GM23248 (cell line): ENCODE measurements at regions not wholly inside any gene's neighbourhood (a gene's known extent, or its start where the extent isn't known, plus 50 kb on each side); places are given as distances from the start of the nearest gene placed in this dataset.

Experiments used
- DNase-seq: peaks from one replicate; pipeline ENCODE4 v3.0.0-alpha.2; 2015
- H2AFZ ChIP-seq: fragments of 200-600 bp; sonication (generic); 2 replicates; pipeline ENCODE4 v1.6.1; 2016; ENCODE audit warnings: antibody characterized with exemption
- H3F3A ChIP-seq: fragments of 200-600 bp; sonication (generic); 2 replicates; pipeline ENCODE4 v1.6.1; 2016; ENCODE audit warnings: mild to moderate bottlenecking, antibody characterized with exemption, mixed run types; ENCODE audit not compliant: insufficient read depth
- H3K27ac ChIP-seq: fragments of 200-600 bp; sonication (generic); 2 replicates; pipeline ENCODE4 v1.5.1; 2016; ENCODE audit warnings: mild to moderate bottlenecking
- H3K27me3 ChIP-seq: fragments of 200-600 bp; sonication (generic); replicated peaks from 2 replicates; pipeline ENCODE4 v1.6.1; 2016; ENCODE audit warnings: mild to moderate bottlenecking; ENCODE audit not compliant: insufficient read depth
- H3K36me3 ChIP-seq: fragments of 200-600 bp; sonication (generic); 2 replicates; pipeline ENCODE4 v1.6.1; 2016; ENCODE audit warnings: low read depth, mild to moderate bottlenecking
- H3K4me1 ChIP-seq: fragments of 200-600 bp; sonication (generic); 2 replicates; pipeline ENCODE4 v1.6.1; 2016; ENCODE audit warnings: mild to moderate bottlenecking; ENCODE audit not compliant: insufficient read depth
- H3K4me2 ChIP-seq: fragments of 200-600 bp; sonication (generic); one replicate; pipeline ENCODE4 v1.6.1; 2016; ENCODE audit warnings: mild to moderate bottlenecking; ENCODE audit not compliant: unreplicated experiment
- H3K4me3 ChIP-seq: fragments of 200-600 bp; sonication (generic); 2 replicates; pipeline ENCODE4 v1.5.1; 2016; ENCODE audit warnings: mild to moderate bottlenecking
- H3K79me2 ChIP-seq: fragments of 200-600 bp; sonication (generic); 2 replicates; pipeline ENCODE4 v1.6.1; 2016; ENCODE audit warnings: mild to moderate bottlenecking; ENCODE audit not compliant: insufficient read depth
- H3K9ac ChIP-seq: fragments of 200-600 bp; sonication (generic); 2 replicates; pipeline ENCODE4 v1.6.1; 2016; ENCODE audit warnings: mild to moderate bottlenecking
- H3K9me2 ChIP-seq: fragments of 200-600 bp; sonication (generic); 2 replicates; pipeline ENCODE4 v1.6.1; 2016; ENCODE audit warnings: mixed run types, mild to moderate bottlenecking, moderate library complexity; ENCODE audit not compliant: insufficient read depth
- H3K9me3 ChIP-seq: fragments of 200-600 bp; sonication (generic); one replicate; pipeline ENCODE4 v1.6.1; 2017; ENCODE audit warnings: low read depth
- H4K20me1 ChIP-seq: fragments of 200-600 bp; sonication (generic); 2 replicates; pipeline ENCODE4 v1.6.0; 2016; ENCODE audit not compliant: insufficient read depth
- EZH2 ChIP-seq: fragments of 200-600 bp; sonication (generic); IDR thresholded peaks from 2 replicates; pipeline ENCODE4 v1.6.1; 2018; ENCODE audit warnings: antibody characterized with exemption, mild to moderate bottlenecking; ENCODE audit not compliant: insufficient read depth, poor library complexity, severe bottlenecking
- EZH2phosphoT487 ChIP-seq: fragments of 200-600 bp; sonication (generic); IDR thresholded peaks from 2 replicates; pipeline ENCODE4 v1.6.1; 2018; ENCODE audit warnings: antibody characterized with exemption, moderate library complexity, mild to moderate bottlenecking, low read depth; ENCODE audit not compliant: insufficient read depth
- WGBS, 2 experiments: methylation state at CpG; one replicate each; pipeline ENCODE4 v1.1.6; 2015 to 2017; ENCODE audit warnings: low lambda C conversion rate in 2 of 2, low coverage in 1 of 2; ENCODE audit errors: missing lambda C conversion rate in 2 of 2; 5-methylcytosine and 5-hydroxymethylcytosine counted together
- in situ Hi-C: fragments of 300-500 bp; cut with MboI; formaldehyde crosslinking; loops from 2 replicates; pipeline ENCODE4 v1.15.0; 2020

DNA sequence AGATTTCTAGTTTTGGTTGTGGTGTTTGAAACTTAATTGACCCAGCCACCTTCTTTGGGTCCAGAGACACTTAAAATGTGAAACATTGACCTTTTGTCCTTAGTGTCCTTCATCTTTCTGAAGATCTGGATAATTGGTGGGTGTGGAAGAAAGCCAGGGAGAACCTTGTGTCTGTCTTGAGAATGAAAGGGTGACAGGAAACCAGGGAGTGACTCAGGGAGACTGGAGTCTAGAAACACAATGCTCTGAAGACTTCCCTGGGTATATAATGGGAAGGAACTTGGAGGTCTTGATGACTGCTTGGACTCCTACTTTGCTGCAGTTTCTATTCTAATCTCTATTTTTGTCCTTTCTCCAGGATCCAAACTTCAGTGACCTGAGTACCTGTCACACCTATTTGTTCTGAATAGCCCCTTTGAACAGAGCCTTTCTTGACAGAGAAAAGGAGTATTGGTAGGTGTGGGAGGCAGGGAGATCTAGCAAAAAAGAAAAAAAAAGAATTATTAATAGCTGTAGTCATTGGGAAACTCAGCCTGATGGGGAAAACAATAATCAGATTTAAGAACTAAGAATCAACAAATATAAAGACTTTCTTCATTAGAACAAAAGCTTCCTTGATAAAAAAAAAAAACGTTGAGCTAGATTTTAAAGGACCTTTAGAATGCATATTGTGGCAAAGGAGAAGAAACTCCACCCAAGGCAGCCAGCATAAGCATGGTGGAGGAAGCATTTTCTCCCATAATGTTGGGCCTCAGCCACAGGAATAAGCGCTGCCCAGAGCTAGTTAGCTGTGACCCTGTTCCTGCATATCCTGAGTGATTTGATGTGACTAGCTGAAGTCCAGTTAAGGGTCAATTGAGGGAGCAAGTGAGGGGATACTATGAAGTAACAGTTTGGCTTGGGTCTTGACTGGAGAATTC is 77.9 kb upstream of the HOXC13 start:
- no peaks in the 10 kb centered on the region for H3K9me3 ChIP-seq
- 52% methylated on average over 2 of the region's 2 CpGs for WGBS, 2 experiments
- H3K9ac ChIP-seq: no peak overlapping the region
- no peaks in the 10 kb centered on the region for H3K4me1 ChIP-seq
- H4K20me1 ChIP-seq: no peaks in the 10 kb centered on the region
- H3F3A ChIP-seq: no peaks in the 10 kb centered on the region
- H3K36me3 ChIP-seq: no peaks in the 10 kb centered on the region
- no peak overlapping the region for H3K4me3 ChIP-seq
- H3K9me2 ChIP-seq: no peaks in the 10 kb centered on the region
- no peaks in the 10 kb centered on the region for H3K79me2 ChIP-seq
- no peak for TF ChIP-seq EZH2
- no peak for TF ChIP-seq EZH2phosphoT487
- no peak overlapping the region for H2AFZ ChIP-seq
- no peak overlapping the region for H3K4me2 ChIP-seq
- in situ Hi-C loops: no loop called here
- H3K27ac ChIP-seq: no peak overlapping the region
- DNase-seq: no peak
- peaks cover 49% of the 10 kb centered on the region for H3K27me3 ChIP-seq

DNA sequence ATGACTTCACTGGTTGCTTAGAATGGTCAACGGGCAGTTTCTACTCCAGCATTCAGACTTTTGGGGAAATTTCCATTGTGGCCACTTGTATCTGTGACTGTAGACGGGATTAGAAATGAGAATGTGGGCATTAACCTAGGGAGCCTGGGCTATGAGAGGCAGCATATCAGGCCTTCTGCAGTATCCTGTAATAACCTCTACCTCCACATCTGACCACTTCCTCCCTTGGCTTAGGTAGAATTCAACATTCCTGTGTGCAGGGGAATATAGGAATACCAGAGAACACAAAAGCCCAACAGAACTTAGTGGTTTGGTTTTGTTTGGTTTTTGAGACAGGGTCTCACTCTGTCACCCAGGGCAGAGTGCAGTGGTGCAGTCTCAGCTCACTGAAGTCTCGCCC is 76.4 kb upstream of the HOXC13 start:
- in situ Hi-C loops: no loop called here
- H3K27me3 ChIP-seq: peaks cover 50% of the 10 kb centered on the region
- no peaks in the 10 kb centered on the region for H3F3A ChIP-seq
- no peaks in the 10 kb centered on the region for H3K9me2 ChIP-seq
- no peak overlapping the region for H3K9ac ChIP-seq
- no peak overlapping the region for H3K27ac ChIP-seq
- H3K36me3 ChIP-seq: no peaks in the 10 kb centered on the region
- WGBS, 2 experiments: 33 to 38% methylated on average over 3 of the region's 3 CpGs
- H3K4me2 ChIP-seq: no peak overlapping the region
- no peak overlapping the region for H2AFZ ChIP-seq
- no peaks in the 10 kb centered on the region for H3K4me1 ChIP-seq
- no peak overlapping the region for H3K4me3 ChIP-seq
- no peak for DNase-seq
- H3K9me3 ChIP-seq: no peaks in the 10 kb centered on the region
- no peaks in the 10 kb centered on the region for H4K20me1 ChIP-seq
- TF ChIP-seq EZH2phosphoT487 (no peak), EZH2 (no peak)
- H3K79me2 ChIP-seq: no peaks in the 10 kb centered on the region

DNA sequence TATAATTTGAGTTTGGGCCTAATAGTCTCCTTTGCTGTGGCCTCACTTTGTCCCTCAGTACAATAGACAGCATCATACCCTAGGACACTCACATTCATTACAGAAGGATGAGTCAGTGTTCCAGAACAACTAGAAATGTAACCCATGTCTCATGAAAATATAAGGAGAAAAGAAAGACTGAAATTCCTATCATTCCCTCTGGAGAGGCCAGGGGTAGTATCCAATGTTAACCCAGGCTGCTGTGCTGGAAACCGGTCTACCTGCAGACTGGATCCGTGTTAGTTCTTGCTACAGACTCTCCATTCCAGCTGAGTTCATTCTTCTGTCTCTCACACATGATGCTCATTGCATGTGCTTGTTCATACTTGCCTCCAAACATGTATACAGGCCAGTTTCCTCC is 75.8 kb upstream of the HOXC13 start:
- WGBS, 2 experiments: 82 to 84% methylated on average over 2 of the region's 2 CpGs
- DNase-seq: peak; percentile 54

DNA sequence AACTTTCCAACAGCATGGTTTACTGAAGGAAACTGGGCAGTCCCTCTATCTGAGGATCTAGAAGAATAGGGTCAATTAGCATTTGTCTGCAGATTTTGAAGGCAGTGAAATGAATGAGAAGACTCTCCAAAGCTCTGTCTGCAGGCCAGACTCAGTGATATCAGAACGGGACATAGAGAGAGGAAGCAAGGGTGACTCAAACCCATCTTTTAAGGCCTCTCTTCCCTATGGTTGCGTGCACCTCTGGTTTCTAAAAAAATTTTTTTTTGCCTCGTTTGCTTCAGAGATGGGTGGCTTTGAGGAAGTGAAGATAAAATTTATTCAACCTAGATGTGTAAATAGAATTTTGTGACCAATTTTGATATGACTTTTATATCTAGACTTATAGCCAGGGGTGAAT is 71.9 kb upstream of the HOXC13 start:
- Histone ChIP-seq H3K4me2 (no peak overlapping the region), H3K79me2 (no peaks in the 10 kb centered on the region), H3F3A (no peaks in the 10 kb centered on the region), H4K20me1 (no peaks in the 10 kb centered on the region), H3K36me3 (no peaks in the 10 kb centered on the region), H3K4me1 (peaks cover 8% of the 10 kb centered on the region), H3K27me3 (peaks cover 44% of the 10 kb centered on the region), H3K27ac (no peak overlapping the region), H2AFZ (no peak overlapping the region), H3K9ac (no peak overlapping the region), H3K9me3 (no peaks in the 10 kb centered on the region), H3K4me3 (no peak overlapping the region), H3K9me2 (no peaks in the 10 kb centered on the region)
- DNase-seq: no peak
- 53 to 56% methylated on average over 3 of the region's 3 CpGs for WGBS, 2 experiments
- in situ Hi-C loops: no loop called here
- TF ChIP-seq EZH2phosphoT487 (no peak), EZH2 (no peak)

More for the DNA sequence above, 75.8 kb upstream of the HOXC13 start:
- TF ChIP-seq EZH2 (no peak), EZH2phosphoT487 (no peak)
- no peak overlapping the region for H3K27ac ChIP-seq
- H3K79me2 ChIP-seq: no peaks in the 10 kb centered on the region
- H3K27me3 ChIP-seq: peaks cover 44% of the 10 kb centered on the region
- no peaks in the 10 kb centered on the region for H3K9me3 ChIP-seq
- no peak overlapping the region for H3K9ac ChIP-seq
- H3K4me3 ChIP-seq: no peak overlapping the region
- in situ Hi-C loops: no loop called here
- no peak overlapping the region for H2AFZ ChIP-seq
- H3F3A ChIP-seq: no peaks in the 10 kb centered on the region
- no peak overlapping the region for H3K4me2 ChIP-seq
- no peaks in the 10 kb centered on the region for H3K9me2 ChIP-seq
- H3K36me3 ChIP-seq: no peaks in the 10 kb centered on the region
- H4K20me1 ChIP-seq: no peaks in the 10 kb centered on the region
- H3K4me1 ChIP-seq: peaks cover 6% of the 10 kb centered on the region
